ENCODE measurements at regions not wholly inside any gene's neighbourhood (a gene's known extent, or its start where the extent isn't known, plus 50 kb on each side); places are given as distances from the start of the nearest gene placed in this dataset.

DNA sequence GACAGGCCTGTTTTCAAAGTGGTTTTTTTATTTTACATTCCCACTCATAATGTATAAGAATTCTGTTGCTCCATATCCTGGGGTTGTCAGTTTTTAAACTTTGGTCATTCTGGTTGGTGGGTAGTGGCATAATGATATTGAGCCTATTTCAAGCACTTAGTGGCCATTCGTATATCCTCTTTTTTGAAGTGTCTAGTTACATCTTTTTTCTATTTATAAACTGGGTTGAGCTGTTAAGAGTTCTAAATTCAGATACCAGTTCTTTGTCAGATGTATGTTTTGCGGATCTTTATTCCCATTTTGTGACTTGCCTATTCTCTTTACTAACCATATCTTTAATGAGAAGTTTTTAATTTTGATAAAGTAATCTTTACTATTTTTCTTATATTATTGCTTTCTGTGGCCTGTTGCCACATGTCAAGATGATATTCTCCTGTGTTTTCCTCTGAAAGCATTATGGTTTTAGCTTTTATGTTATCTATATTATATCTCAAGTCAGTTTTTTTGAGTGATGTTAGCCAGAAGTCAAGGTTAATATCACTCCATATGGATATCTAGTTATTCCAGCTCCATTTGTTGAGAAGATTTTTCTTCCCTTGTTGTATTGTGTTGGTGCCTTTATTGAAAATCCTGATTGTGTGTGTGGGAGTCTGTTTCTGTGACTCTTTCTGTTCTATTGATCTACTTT, 110.9 kb downstream of the FHIP1A start:
- no peaks in the 10 kb centered on the region for H3K9me3 ChIP-seq (ENCODE audit: control insufficient read depth, insufficient read depth, low read length)
- H3K27me3 ChIP-seq (ENCODE audit: control insufficient read depth, insufficient read depth, low read length), result peaks cover 4% of the 10 kb centered on the region
- no peaks in the 10 kb centered on the region for H3K36me3 ChIP-seq (ENCODE audit: control insufficient read depth, insufficient read depth, low read length)
- H3K14ac ChIP-seq (replicated peaks; ENCODE audit: low read depth, low read length), result no peak overlapping the region
- H3K4me2 ChIP-seq (ENCODE audit: low read depth, low read length), result no peak overlapping the region
- H3K9me1 ChIP-seq (ENCODE audit: insufficient read depth, low read length), result no peaks in the 10 kb centered on the region
- H3K27ac ChIP-seq (ENCODE audit: insufficient read depth, low read length), result no peak overlapping the region
- no peaks in the 10 kb centered on the region for H3K79me1 ChIP-seq (ENCODE audit: low read depth in 1 of 2, low read length in 2 of 2)
- no peak overlapping the region for H4K5ac ChIP-seq (ENCODE audit: low read depth, low read length)
- BruUV-seq (replicated peaks), result no TSS peak
- in situ Hi-C loops (cut with MboI; ENCODE audit: low sequenced_read_pairs), result no loop called here
- no peak overlapping the region for H2BK15ac ChIP-seq (ENCODE audit: low read depth, low read length)
- no peak overlapping the region for H2AK9ac ChIP-seq (replicated peaks; ENCODE audit: low read depth, low read length, poor library complexity)
- ChIA-PET POLR2A (ENCODE audit: unreplicated experiment) (no interaction called here), CTCF (no interaction called here)
- TF ChIP-seq MXI1 (IDR thresholded peaks at IDR 0.05; ENCODE audit: borderline replicate concordance, low read depth, low read length), result no peak
- TF ChIP-seq, protein P1, sequence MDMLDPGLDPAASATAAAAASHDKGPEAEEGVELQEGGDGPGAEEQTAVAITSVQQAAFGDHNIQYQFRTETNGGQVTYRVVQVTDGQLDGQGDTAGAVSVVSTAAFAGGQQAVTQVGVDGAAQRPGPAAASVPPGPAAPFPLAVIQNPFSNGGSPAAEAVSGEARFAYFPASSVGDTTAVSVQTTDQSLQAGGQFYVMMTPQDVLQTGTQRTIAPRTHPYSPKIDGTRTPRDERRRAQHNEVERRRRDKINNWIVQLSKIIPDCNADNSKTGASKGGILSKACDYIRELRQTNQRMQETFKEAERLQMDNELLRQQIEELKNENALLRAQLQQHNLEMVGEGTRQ (IDR thresholded peaks at IDR 0.05; ENCODE audit: low read depth, low read length), result no peak
- no peak for TF ChIP-seq MAZ (IDR thresholded peaks at IDR 0.05; ENCODE audit: borderline replicate concordance, low read depth, low read length)
- TF ChIP-seq RAD21 (IDR thresholded peaks at IDR 0.05; ENCODE audit: low read length), result no peak
- no peak for TF ChIP-seq BHLHE40 (IDR thresholded peaks at IDR 0.05; ENCODE audit: low read depth, low read length)
- TF ChIP-seq ELK1 (IDR thresholded peaks at IDR 0.05; ENCODE audit: borderline replicate concordance, low read depth, low read length), result no peak
- TF ChIP-seq MAFK (IDR thresholded peaks at IDR 0.05; ENCODE audit: low read depth, low read length), result no peak
- TF ChIP-seq CTCF (conservative IDR thresholded peaks at IDR 0.05; ENCODE audit: low read depth, low read length), result no peak
- no peak for TF ChIP-seq CEBPB (IDR thresholded peaks at IDR 0.05; ENCODE audit: low read depth, low read length)
- no peak for TF ChIP-seq FOS (IDR thresholded peaks at IDR 0.05; ENCODE audit: low read depth, low read length)
- TF ChIP-seq RFX5 (IDR thresholded peaks at IDR 0.05; ENCODE audit: low read depth, low read length), result no peak
- no peak for TF ChIP-seq RCOR1 (IDR thresholded peaks at IDR 0.05; ENCODE audit: insufficient replicate concordance, low read length)
- TF ChIP-seq NFE2L2 (IDR thresholded peaks at IDR 0.05; ENCODE audit: low read depth, low read length), result no peak
- no peak for TF ChIP-seq POLR2A (IDR thresholded peaks at IDR 0.05; ENCODE audit: low read depth, low read length)
- H2AFZ ChIP-seq (replicated peaks; ENCODE audit: low read length, poor library complexity), result no peak overlapping the region
- H2AK5ac ChIP-seq (ENCODE audit: low read depth, low read length), result no peak overlapping the region
- H4K8ac ChIP-seq (ENCODE audit: low read depth in 2 of 2, low read length in 2 of 2), result no peak overlapping the region
- no peak overlapping the region for H3K4me3 ChIP-seq (ENCODE audit: insufficient read depth, low read depth, low read length)
- no peak overlapping the region for H2BK20ac ChIP-seq (ENCODE audit: low read depth, low read length)
- no peaks in the 10 kb centered on the region for H3K4me1 ChIP-seq (ENCODE audit: control insufficient read depth, insufficient read depth, low read length)
- no peak overlapping the region for H3K23ac ChIP-seq (ENCODE audit: low read depth, low read length)
- H4K20me1 ChIP-seq (ENCODE audit: insufficient read depth, low read length), result no peaks in the 10 kb centered on the region
- intact Hi-C loops (cut with micrococcal nuclease), result no loop called here
- H3K4ac ChIP-seq (ENCODE audit: low read depth, low read length), result no peak overlapping the region
- H3K56ac ChIP-seq (ENCODE audit: extremely low read depth, insufficient read depth, low read length), result no peak overlapping the region
- ATAC-seq (ENCODE audit: low read depth) (no peak), DNase-seq (no peak)
- WGBS, 2 experiments (ENCODE audit: extremely low coverage in 2 of 2, insufficient read length in 1 of 2), result no CpG with 5 or more reads among the region's 2 CpGs
- no peak overlapping the region for H3K18ac ChIP-seq (ENCODE audit: low read depth, low read length)
- no peak overlapping the region for H3K9ac ChIP-seq (ENCODE audit: low read depth, low read length)
- H2BK120ac ChIP-seq (ENCODE audit: low read depth, low read length), result no peak overlapping the region
- no peak overlapping the region for H2BK5ac ChIP-seq (ENCODE audit: low read depth, low read length, poor library complexity, severe bottlenecking)
- no peak overlapping the region for H4K91ac ChIP-seq (ENCODE audit: insufficient read depth, low read depth, low read length)
- dilution Hi-C loops (cut with HindIII; ENCODE audit: low sequenced_read_pairs, unreplicated experiment), result no loop called here

Data from IMR-90 (cell line).